ENCODE measurements at regions not wholly inside any gene's neighbourhood (a gene's known extent, or its start where the extent isn't known, plus 50 kb on each side); places are given as distances from the start of the nearest gene placed in this dataset.

DNA sequence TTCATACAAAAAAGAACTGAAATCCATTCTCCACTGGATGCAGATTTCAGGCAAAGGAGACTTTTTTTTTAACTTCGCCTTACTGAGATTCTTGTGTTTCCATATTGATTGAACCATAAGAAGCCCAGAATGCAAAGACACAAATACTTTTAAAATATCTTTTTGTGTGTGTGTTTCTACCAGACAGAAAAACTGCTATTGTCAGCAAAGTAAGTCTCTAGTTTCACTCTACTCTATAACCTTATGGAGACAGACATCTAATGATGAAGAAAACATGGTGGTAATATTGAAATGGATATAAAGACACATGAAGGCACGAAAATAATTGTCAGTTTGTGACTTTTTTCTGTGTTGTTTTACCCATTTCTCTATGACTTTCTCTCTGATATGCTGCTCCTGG, 260.3 kb upstream of the RORB start:
- TF ChIP-seq, protein P1, sequence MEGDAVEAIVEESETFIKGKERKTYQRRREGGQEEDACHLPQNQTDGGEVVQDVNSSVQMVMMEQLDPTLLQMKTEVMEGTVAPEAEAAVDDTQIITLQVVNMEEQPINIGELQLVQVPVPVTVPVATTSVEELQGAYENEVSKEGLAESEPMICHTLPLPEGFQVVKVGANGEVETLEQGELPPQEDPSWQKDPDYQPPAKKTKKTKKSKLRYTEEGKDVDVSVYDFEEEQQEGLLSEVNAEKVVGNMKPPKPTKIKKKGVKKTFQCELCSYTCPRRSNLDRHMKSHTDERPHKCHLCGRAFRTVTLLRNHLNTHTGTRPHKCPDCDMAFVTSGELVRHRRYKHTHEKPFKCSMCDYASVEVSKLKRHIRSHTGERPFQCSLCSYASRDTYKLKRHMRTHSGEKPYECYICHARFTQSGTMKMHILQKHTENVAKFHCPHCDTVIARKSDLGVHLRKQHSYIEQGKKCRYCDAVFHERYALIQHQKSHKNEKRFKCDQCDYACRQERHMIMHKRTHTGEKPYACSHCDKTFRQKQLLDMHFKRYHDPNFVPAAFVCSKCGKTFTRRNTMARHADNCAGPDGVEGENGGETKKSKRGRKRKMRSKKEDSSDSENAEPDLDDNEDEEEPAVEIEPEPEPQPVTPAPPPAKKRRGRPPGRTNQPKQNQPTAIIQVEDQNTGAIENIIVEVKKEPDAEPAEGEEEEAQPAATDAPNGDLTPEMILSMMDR (IDR thresholded peaks at IDR 0.05), result no peak
- no peak for TF ChIP-seq EZH2 (IDR thresholded peaks at IDR 0.05)
